ENCODE measurements at regions not wholly inside any gene's neighbourhood (a gene's known extent, or its start where the extent isn't known, plus 50 kb on each side); places are given as distances from the start of the nearest gene placed in this dataset.
"Not testable (repeated sequence)": the region's sequence is repeated elsewhere in the genome, so short reads cannot be mapped to it uniquely, and the experiment has no call there.

DNA sequence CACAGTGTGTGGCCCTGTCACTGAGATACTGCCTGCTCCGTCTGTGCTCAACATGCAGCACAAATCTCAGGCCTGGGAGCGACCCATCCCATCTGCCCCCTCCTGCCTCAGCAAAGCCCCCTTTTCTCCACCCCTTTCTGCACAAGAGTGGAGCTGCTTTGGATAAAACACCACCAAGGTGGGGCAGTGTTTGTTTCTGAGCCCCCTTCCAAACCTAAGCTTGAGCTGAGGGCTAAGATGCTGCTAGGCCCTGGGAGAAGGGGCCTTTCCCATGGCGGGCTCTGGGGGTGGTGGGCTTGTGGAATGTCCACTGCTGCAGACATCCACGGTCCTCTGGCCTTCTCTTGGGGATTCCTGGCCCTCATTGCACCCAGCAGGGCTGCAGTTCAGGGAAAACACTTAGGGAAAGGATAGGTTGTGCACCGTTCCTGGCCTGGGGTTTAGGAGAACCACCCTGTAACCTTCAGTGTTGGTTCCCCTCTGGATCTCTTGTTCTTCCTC lies 594.1 kb downstream of the TBC1D22A start:
- DNase-seq = no peak

DNA sequence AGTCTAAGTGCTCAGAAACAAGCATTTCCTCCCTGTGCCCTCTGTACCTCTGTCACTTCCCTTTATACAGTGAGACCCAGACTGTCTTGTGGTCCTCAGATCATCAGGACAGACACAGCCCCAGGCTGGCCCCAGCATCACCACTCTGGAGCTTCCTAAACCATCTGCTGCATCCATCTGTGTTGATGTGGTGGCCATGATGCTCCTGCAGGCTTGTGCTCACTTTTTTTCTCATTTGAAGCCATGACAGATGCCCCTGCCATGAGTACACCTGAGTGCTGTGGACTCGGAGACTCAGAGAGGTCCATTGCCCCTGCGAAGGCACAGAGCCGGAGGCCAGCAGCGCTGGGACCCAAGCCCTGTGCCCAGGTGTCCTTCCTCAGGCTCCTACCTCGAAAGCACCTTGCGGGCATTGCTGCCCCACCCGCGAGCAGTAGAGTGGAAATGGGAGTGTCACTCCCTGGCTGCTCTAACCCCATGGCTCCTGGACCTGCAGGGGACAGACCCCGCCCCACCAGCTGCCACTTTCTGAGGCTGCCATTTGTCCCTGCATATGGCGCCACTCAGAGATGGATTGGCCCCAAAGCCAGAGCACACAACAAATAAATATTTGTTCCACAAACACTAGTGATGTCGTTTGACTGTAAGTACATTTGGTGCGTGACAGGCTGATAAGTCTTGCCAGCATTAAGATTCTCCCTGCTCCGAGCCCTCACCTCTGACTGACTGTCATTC lies 593.5 kb downstream of the TBC1D22A start:
- peak; percentile 6 for DNase-seq

DNA sequence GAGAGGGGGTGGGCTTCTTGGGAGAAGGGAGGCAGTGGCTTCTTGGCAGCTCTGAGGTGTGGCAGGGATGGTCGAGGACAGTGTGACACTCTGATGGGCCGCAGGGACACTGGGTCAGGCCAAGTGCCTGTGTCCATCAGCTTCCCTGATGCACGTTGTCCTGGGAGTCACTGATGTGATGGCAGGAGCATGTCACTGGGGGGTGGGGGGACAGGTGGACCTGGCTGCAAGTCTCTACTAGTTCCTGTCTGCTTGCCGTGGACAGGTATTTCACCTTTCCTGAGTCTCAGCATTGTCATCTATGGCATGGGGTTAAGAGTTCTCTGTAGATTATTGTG lies 592.9 kb downstream of the TBC1D22A start:
- DNase-seq = no peak

DNA sequence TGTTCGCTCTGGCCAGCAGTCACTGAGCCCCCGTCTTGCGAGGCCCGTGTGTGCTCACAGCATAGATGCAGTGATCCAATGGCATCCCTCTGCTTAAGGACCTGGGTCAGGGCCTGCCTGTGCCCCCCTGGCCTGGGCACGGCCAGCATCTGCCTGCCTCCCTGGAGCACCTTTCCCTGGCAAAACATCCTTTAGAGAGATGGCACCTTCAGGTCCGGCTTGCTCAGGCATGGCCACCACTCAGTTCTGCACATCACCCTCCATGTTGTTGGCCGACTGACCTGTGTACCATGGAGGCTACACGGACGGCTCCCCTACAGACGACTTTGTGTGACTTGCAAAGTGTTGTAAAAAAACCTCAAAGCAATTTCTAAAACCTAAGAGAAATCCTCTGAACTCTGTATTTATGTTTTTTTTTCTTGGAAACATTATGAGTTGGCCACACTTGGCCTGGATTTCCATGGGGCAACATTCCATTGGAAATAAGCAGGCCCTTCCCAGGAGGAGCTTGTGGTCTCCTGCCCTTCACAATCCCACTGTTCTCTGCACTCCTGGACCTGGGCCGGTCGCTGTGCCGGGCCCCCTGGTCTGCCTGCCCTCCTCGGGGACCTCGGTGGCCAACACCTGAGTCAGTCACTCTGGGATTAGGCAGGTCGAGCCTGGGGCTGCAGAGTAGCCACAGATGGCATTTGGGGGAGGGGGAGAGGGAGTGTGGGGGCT lies 592.4 kb downstream of the TBC1D22A start:
- no peak for DNase-seq

DNA sequence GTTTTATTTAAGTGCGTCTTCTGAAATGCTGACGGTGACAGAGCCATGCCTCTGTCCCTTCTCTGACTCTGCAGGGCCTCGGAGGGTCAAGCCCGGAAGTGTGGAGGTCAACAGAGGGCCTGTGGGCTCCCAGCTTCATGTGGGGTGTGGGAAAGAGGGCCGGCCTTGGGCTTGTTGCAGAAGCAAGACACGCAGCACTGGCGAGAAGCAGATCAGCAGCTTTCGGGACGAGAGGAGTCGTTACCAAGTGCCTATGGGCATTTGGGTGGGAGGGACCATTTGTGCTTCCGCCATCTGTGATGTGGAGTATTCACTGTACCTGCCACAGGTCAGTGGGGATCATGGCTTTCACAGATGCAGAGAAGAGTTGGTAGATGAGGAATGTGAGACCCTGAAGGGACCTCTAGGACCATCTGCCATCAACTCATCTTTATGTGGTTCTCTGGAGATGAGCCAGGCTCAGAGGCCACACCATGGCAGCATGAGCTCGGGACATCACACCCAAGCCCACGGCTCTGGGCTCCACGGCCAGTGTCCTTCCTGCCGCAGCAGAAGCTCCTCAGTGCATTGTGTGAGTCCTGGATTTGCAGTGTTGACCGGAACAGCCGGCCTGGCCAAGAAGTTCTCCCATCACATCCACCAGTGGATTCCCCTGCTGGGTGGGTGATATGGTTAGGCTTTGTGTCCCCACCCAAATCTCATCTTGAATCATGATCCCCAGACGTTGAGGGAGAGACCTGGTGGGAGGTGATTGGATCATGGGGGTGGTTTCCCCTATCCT lies 590.7 kb downstream of the TBC1D22A start:
- DNase-seq = no peak

DNA sequence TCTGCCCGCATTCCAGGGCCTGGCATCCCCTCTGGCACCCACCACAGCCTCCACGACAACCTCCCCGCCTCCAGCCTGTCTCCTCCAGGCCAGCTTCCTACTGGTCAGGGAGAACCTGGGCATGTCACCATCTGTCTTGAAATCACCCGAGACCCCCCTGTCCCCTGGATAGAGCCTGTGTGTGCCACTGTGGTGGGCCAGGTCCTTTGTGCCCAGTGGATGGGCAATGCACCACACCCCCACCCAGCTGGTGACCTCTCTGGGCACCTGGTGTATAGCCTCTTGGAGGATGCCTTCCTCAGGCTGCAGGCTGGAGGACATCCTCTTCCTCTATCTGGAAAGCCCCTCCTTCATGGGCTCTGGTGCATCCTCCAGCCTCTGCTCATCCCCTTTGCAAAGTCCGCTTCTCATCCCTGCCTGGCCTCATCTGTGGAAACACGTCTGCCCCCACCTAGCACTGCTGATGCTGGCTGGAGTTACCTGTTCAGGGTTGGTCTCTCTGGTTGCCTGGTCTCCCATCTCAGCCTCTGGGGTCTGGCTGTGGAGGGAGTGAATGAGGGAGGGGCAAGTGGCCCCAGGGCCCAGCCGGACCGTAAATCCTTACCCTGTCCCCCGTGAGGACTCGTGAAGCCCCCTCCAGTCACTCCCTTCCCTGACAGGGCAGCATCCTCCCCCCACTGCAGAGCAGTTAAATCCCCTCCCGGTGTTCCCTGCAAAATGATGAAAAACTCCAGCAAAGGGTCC lies 589.6 kb downstream of the TBC1D22A start:
- DNase-seq = no peak

DNA sequence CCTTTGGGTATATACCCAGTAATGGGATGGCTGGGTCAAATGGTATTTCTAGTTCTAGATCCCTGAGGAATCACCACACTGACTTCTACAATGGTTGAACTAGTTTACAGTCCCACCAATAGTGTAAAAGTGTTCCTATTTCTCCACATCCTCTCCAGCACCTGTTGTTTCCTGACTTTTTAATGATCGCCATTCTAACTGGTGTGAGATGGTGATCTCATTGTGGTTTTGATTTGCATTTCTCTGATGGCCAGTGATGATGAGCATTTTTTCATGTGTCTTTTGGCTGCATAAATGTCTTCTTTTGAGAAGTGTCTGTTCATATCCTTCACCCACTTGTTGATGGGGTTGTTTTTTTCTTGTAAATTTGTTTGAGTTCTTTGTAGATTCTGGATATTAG lies 583.8 kb downstream of the TBC1D22A start:
- not testable (repeated sequence) for DNase-seq

DNA sequence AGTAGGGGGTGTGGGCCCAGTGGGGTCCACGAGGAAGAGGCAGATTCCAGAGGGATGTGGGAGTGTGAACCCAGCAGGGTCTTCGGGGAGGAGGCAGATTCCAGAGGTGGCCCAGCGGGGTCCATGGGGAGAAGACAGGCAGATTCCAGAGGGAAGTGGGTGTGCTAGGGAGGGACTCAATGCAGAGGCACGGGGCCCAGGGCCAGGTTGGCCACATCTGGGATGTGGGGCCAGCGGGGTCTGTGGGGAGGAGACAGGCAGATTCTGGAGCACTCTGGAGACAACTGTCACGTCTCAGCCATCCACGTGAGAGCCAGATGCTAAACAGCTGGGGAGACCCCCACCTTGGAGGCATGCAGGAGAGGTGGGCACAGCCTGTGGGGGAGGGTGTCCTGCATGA lies 582.6 kb downstream of the TBC1D22A start:
- no peak for DNase-seq

DNA sequence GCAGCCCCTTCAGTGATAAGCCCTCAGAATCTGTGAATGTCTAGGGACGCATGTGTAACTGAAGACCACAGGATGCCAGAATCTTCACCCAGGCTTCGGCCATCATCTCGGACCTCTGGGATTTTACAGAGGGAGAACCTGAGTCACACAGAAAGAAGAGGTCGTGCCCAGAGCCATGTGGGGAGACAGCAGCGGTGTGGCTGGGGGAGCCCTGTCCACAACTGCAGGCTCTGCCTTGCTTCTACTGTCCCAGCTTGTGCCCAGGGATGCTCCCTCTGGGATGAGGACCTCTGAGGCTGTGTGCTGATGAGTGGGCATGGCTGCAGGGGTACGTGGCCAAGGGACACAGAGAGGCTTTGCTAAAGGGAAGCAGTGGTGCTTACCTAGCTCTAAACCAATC lies 582.0 kb downstream of the TBC1D22A start:
- DNase-seq = no peak

DNA sequence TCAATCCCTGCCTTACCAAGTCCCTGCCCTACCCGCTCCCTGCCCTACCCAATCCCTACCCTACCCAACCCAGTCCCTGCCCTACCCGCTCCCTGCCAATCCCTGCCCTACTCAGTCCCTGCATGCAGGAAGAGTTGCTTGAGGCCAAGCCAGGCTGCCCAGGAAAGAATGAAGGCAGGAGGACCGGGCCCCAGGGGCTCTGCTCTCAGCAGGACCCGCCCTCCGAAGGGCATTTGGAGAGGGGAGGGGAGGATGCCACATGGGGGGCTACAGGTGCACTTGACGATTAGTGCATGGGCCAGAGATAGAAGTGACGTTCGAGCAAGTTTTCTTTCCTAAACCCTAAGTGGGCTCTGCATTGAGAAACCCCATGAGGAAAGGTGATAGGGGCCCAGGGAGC lies 581.2 kb downstream of the TBC1D22A start:
- no peak for DNase-seq

DNA sequence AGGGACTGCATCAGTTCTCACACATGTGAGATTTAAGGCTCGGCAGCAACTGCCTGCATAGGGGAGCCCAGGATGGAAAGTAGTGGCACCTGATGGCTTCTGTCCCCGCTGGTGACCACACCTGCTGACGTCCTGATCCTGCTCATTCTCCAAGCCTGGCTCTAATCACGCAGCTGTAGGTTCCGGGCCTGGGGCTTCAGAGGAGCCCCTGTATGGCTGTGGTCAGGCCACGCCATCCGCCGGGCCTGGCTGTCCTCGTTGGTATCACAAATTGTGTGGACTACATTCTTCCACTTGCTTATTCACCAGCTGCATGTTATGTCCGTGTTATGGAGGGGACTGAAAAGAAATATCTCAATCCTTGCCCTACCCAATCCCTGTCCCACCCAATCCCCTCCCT lies 580.0 kb downstream of the TBC1D22A start:
- no peak for DNase-seq

DNA sequence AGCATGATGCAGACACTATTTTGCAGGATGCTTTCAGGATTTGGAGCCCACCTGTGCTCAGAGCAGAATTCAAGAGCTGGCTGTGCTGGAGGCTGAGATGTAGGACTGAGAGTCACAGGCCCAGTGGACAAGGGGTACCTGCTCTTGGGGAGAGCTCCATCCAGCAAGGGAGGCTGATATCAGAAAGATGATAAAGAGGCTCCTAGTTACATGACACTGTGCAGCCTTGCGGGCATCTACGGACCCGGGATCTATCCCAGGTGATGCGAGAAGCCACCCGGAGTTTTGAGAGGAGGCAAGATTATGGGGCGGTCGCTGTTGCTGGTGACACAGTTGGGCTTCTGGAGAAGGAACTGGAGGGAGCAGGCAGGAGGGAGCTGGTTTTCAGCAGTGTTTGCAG lies 579.0 kb downstream of the TBC1D22A start:
- DNase-seq = no peak

DNA sequence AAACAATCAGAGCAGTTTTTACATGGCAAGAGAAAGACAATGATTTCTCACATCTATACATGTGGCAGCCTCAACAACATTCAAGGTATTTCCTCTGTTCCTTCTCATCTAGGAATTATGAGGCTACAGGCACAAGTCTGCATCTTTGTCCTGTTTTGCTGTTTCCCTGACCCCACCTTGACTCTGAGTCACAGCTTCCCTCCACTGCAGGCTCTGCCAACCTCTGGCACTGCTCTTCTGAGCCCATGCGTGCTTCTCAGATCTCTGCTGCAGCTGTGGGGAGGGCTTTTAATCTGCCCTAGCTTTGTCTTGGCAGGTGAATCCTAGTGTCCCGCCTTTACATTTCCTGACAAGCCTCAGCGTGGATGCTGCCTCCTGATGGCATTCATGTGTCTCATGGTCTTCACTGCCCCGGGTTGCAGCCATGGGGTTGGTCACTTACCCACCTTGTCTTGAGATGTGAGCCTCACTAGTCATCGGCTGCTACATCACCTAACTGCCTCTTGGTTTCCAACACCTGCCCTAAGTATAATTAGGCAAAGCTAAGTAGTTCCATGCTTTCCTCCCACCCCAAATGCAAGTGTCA lies 578.5 kb downstream of the TBC1D22A start:
- DNase-seq = no peak

DNA sequence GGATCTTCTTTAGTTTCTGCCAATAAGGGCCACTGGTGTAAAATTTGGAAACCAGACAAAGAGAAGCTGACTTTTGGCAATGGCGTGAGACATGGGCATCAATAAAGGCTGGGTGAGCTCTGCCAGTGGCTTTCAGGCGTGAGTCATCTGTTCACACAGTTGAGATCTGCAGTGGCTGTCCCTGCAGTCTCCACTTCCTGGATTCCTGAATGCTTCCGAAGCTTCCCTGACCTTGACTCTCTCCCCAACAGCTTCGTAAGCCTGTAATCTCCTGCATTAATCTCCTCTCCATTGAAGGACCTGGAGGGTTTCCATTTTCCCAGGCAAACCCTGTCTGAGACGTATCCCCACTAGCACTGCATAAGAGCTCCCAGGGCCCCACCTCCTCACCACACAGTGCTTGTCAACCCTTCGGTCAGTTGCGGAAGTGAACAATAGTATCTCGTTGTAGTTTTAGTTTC lies 574.7 kb downstream of the TBC1D22A start:
- peak; percentile 51 for DNase-seq

DNA sequence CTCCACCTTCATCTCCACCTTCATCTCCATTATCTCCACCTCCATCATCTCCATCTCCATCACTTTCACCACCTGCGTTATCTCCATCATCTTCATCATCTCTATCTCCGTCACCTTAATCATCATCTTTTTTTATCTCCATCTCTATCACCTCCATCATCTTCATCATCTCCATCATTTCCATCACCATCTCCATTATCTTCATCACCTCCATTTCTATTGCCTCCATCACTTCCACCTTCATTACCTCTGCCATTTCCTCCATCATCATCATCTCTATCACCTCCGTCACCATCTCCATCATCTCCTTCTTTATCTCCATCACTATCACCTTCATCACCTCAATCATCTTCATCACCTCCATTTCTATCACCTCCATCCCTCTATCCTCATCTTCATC lies 573.5 kb downstream of the TBC1D22A start:
- DNase-seq = no peak

DNA sequence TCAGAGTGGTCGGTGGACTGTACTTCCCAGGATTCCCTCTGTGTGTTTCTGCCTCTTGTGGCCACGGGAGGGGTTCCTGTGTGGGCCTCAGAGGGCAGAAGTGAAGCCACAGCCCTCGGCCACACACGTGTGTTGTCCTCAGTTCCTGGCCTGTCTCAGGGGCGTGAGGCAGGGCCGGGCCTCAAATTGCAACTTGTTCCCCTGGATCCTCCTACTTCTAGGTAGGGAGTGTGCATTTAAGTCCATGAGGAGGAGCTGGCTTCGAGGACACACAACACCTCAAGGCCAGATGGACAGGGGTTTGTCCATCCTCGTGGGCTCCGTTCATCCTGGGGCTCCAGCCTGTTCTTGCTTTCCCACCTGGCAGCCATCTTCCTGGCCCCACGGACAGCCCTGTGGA lies 573.0 kb downstream of the TBC1D22A start:
- no peak for DNase-seq

DNA sequence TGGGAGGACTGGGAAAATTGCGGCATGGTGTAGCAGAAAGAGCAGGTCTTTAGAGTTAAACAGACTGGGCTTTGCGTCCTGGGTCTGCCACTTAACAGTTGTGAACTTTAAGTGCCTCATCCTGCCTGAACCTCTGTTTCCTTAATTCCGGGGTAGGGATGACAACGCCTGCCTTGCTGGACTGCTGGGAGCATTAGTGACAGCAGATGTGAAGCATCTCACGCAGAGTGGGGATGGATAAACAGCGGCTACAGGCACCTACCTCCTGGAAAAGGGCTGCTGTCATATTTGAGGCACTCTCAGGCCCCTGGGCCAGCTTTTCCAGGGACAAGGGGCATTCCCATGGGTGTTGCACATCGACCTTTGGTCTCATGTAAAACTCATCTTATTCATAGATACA lies 572.2 kb downstream of the TBC1D22A start:
- DNase-seq = no peak

DNA sequence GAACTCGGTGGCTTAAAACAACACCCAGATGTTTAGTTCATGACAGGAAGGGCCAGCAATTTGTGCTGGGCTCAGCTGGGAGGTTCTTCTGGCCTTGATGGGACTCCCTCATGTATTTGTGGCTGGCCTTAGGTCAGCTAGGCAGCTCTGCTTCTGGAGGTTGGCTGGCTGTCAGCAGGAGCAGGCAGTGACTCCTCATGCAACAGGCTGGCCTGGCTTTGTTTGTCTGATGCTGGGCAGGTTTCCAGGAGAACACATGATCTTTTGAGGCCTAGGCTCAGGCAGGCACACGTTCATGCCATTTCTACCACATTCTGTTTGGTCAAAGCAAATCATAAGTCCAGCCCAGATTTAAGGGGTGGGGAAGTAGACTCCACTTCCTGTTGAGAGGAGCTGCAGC lies 571.2 kb downstream of the TBC1D22A start:
- peak; percentile 2 for DNase-seq

DNA sequence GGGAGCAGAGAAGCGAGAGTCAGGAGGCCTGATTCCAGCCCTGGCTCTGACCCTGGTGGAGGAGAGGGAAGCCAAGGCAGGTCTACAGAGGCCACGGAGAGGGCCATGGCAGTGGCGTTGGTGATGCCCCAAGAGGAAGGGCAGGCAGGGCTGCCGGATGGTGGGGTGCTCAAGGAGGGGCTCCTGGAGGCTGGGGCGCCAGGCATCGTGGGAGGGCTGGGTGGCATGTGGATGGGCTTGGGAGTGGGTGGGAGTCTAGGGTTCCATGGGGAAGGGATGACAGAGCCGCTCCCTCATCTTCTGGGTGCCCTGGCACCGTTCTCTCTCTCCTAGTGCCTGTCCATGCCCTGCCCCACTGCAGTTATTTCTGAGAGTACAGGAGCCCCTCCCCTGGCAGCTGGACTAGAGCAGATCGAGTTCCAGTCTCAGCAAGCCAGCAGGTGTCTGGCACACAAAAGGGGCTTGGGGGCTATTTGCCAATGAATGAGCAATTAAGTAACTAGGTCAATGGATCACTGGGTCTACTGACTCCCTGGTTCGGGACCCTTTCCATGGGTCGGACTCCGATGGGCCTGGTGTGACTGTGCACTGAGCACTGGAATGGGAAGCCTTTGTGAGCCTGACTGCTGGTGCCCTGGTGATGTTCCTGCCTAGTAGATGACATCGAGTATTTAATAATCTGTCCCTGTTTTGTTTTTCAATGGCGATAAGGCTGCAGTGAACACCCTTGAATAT lies 570.0 kb downstream of the TBC1D22A start:
- DNase-seq = no peak

DNA sequence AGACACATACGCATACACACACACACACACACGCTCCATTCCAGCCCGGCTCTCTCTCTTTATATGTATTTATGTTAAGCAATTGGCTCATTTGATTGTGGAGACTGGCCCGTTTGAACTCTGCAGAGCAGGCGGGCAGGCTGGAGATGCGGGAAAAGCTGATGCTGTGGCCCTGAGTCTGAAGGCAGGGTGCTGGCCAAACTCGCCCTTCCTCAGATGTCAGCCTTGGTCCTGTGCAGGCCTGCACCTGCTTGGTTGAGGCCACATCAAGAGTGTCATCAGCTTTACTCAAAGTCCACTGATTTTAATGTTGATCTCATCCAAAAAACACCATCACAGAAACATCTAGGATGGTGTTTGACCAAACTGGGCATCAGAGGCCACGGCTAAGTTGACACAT lies 569.3 kb downstream of the TBC1D22A start:
- DNase-seq = no peak

DNA sequence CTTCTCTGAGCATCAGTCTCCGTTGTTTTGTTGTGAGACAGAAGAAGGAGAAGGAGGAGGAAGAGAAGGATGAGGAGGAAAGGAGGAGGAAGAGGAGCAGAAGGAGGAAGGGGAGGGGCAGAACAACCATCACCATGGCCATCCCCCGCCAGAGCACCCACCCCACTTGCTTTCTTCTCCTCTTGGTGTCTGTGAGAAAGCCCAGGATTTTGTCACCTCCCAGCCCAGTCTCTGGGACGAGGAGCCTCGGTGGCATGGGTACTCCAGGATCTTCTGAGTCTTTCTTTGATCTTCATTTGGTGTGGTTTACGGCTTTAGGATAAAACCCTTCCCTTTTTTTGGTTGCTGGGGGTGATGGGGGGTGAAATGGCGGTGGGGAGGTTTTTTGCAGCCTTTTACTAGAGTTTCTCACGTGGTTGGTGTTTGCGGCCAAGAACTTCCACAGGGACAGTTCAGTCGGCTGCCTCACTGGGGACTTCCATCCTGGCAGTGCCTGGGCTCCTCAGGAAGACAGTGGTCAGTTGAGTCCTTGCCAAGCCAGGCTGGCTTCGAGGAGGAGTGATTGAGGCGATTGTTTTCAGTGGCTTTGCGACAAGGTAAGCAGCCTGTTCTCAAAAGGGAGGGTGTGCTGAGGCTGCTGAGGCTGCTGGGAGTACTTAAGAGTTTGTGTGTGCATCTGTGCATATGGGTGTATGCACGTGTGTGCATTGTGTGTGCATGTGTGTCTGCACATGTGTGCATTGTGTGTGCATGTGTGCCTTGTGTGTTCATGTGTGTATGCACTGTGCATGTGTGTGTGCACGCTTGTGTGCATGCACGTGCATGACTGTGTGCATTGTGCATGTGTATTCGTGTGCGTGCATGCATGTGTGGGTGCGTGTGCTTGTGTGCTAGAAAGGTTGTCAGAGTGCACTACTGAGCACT lies 567.5 kb downstream of the TBC1D22A start:
- no peak for DNase-seq

Data from hematopoietic multipotent progenitor cell treated with erythropoietin and hydrocortisone succinate and interleukin-3 and kit ligand, for 4 days (in vitro differentiated cells).